HG02943 (cell line): ENCODE measurements at regions not wholly inside any gene's neighbourhood (a gene's known extent, or its start where the extent isn't known, plus 50 kb on each side); places are given as distances from the start of the nearest gene placed in this dataset.

ENCODE experiments used
- ATAC-seq: cut with Tn5 transposase; IDR thresholded peaks from one replicate; pipeline ENCODE4 v1.9.1; 2021; ENCODE audit warnings: mild to moderate bottlenecking, low read depth, moderate library complexity; ENCODE audit not compliant: unreplicated experiment

GRCh38 chr6:92752114-92752513 is 667.2 kb downstream of the EPHA7 start:
- no peak for ATAC-seq

GRCh38 chr6:92748131-92748530 is 671.2 kb downstream of the EPHA7 start:
- ATAC-seq, result no peak

- ATAC-seq, result no peak
Observed at GRCh38 chr6:92737983-92738382, 681.4 kb downstream of the EPHA7 start.

GRCh38 chr6:92723390-92723931 is 695.9 kb downstream of the EPHA7 start:
- ATAC-seq, result no peak

GRCh38 chr6:92719773-92720172 is 699.6 kb downstream of the EPHA7 start:
- ATAC-seq, result no peak

GRCh38 chr6:92716638-92717037 is 702.7 kb downstream of the EPHA7 start:
- no peak for ATAC-seq

GRCh38 chr6:92715991-92716390 is 703.4 kb downstream of the EPHA7 start:
- ATAC-seq, result no peak

GRCh38 chr6:92714346-92714745 is 705.0 kb downstream of the EPHA7 start:
- ATAC-seq, result no peak

- ATAC-seq, result no peak
Observed at GRCh38 chr6:92710048-92710447, 709.3 kb downstream of the EPHA7 start.

- no peak for ATAC-seq
Observed at GRCh38 chr6:92708945-92709344, 710.4 kb downstream of the EPHA7 start.

GRCh38 chr6:92708270-92708669 is 711.1 kb downstream of the EPHA7 start:
- no peak for ATAC-seq

- no peak for ATAC-seq
Observed at GRCh38 chr6:92706976-92707375, 712.4 kb downstream of the EPHA7 start.

- no peak for ATAC-seq
Observed at GRCh38 chr6:92701425-92702096, 717.8 kb downstream of the EPHA7 start.

- ATAC-seq, result no peak
Observed at GRCh38 chr6:92700411-92700810, 718.9 kb downstream of the EPHA7 start.

- no peak for ATAC-seq
Observed at GRCh38 chr6:92690997-92691599, 728.3 kb downstream of the EPHA7 start.

GRCh38 chr6:92688342-92688741 is 731.0 kb downstream of the EPHA7 start:
- no peak for ATAC-seq

GRCh38 chr6:92687278-92687677 is 732.1 kb downstream of the EPHA7 start:
- ATAC-seq, result no peak

GRCh38 chr6:92684386-92684785 is 735.0 kb downstream of the EPHA7 start:
- no peak for ATAC-seq

- no peak for ATAC-seq
Observed at GRCh38 chr6:92683748-92684147, 735.6 kb downstream of the EPHA7 start.

GRCh38 chr6:92682516-92683398 is 736.6 kb downstream of the EPHA7 start:
- ATAC-seq, result no peak

GRCh38 chr6:92681401-92681800 is 738.0 kb downstream of the EPHA7 start:
- ATAC-seq, result no peak
